PC-3 (cell line): ENCODE measurements at regions not wholly inside any gene's neighbourhood (a gene's known extent, or its start where the extent isn't known, plus 50 kb on each side); places are given as distances from the start of the nearest gene placed in this dataset.
A peak's percentile ranks its signal among the peaks of the same experiment; 100 is the strongest.

Experiments
- ATAC-seq: fragments of 200-7000 bp; cut with Tn5 transposase; 2 replicates; pipeline ENCODE4 v1.9.1; 2020; ENCODE audit warnings: mild to moderate bottlenecking, moderate library complexity
- BruUV-seq: library from RNA; stranded (reverse); fragments of 400-500 nt; replicated peaks from 2 replicates; lab custom pipeline; 2021; lab: Mats Ljungman, UMichigan
- CTCF ChIA-PET: fragments of 300-600 bp; sonication (Branson Sonifier 250); formaldehyde crosslinking; loops from one replicate; lab custom pipeline; 2022; ENCODE audit warnings: antibody characterized with exemption; lab: Charles Lee
- POLR2A ChIA-PET: fragments of 300-600 bp; sonication (Branson Sonifier 250); formaldehyde crosslinking; loops from one replicate; lab custom pipeline; 2022; ENCODE audit warnings: antibody characterized with exemption; ENCODE audit not compliant: unreplicated experiment; lab: Charles Lee
- DNase-seq: peaks from one replicate; pipeline ENCODE4 v3.0.0-alpha.2; 2015
- H2AFZ ChIP-seq: fragments of 300-600 bp; sonication (generic); 2 replicates; pipeline ENCODE4 v1.6.0; 2016; ENCODE audit warnings: antibody characterized with exemption, low read length
- H3F3A ChIP-seq: fragments of 300-600 bp; sonication (generic); one replicate; pipeline ENCODE4 v1.6.0; 2017; ENCODE audit warnings: antibody characterized with exemption, low read length, control low read depth, mild to moderate bottlenecking; ENCODE audit not compliant: unreplicated experiment
- H3K27ac ChIP-seq: fragments of 300-600 bp; sonication (generic); 2 replicates; pipeline ENCODE4 v1.5.1; 2016; ENCODE audit warnings: mild to moderate bottlenecking, low read length
- H3K27me3 ChIP-seq: fragments of 300-600 bp; sonication (generic); 2 replicates; pipeline ENCODE4 v1.6.1; 2016; ENCODE audit warnings: low read length, mixed read lengths
- H3K36me3 ChIP-seq: fragments of 300-600 bp; sonication (generic); 2 replicates; pipeline ENCODE4 v1.6.1; 2016; ENCODE audit warnings: low read depth, mixed run types, low read length, mixed read lengths
- H3K4me1 ChIP-seq: fragments of 300-600 bp; sonication (generic); 2 replicates; pipeline ENCODE4 v1.5.1; 2016; ENCODE audit warnings: low read length; ENCODE audit not compliant: insufficient read depth
- H3K4me2 ChIP-seq: fragments of 300-600 bp; sonication (generic); 2 replicates; pipeline ENCODE4 v1.6.0; 2016; ENCODE audit warnings: low read length
- H3K4me3 ChIP-seq: fragments of 300-600 bp; sonication (generic); 2 replicates; pipeline ENCODE4 v1.5.1; 2016; ENCODE audit warnings: mild to moderate bottlenecking, low read length, mixed read lengths
- H3K79me2 ChIP-seq: fragments of 300-600 bp; sonication (generic); 2 replicates; pipeline ENCODE4 v1.6.1; 2017; ENCODE audit warnings: low read length, mixed read lengths
- H3K9ac ChIP-seq: fragments of 300-600 bp; sonication (generic); 2 replicates; pipeline ENCODE4 v1.6.0; 2016; ENCODE audit warnings: mild to moderate bottlenecking, low read length
- H3K9me2 ChIP-seq: fragments of 300-600 bp; sonication (generic); replicated peaks from 2 replicates; pipeline ENCODE4 v1.6.1; 2016; ENCODE audit warnings: mixed run types, low read length, mixed read lengths
- H3K9me3 ChIP-seq: fragments of 300-600 bp; sonication (generic); 2 replicates; pipeline ENCODE4 v1.6.1; 2016; ENCODE audit warnings: low read length, mixed read lengths
- H4K20me1 ChIP-seq: fragments of 300-600 bp; sonication (generic); 2 replicates; pipeline ENCODE4 v1.6.1; 2016; ENCODE audit warnings: low read length, mixed read lengths
- EZH2 ChIP-seq: fragments of 300-600 bp; sonication (generic); IDR thresholded peaks from one replicate; pipeline ENCODE4 v1.6.1; 2017; ENCODE audit warnings: antibody characterized with exemption, mild to moderate bottlenecking, low read length; ENCODE audit not compliant: unreplicated experiment
- EZH2phosphoT487 ChIP-seq: fragments of 300-600 bp; sonication (generic); IDR thresholded peaks from 2 replicates; pipeline ENCODE4 v1.6.1; 2018; ENCODE audit warnings: mild to moderate bottlenecking, antibody characterized with exemption, low read length, borderline replicate concordance
- intact Hi-C: fragments of 100-400 bp; cut with micrococcal nuclease; formaldehyde crosslinking; loops from 2 replicates; pipeline ENCODE4 v1.9.0; 2023
- TF ChIP-seq, protein P1 (sequence below): fragments of 300-600 bp; sonication (generic); conservative IDR thresholded peaks from 2 replicates; pipeline ENCODE4 v1.5.1; 2017; ENCODE audit warnings: antibody characterized with exemption, low read depth, mild to moderate bottlenecking, low read length

DNA sequence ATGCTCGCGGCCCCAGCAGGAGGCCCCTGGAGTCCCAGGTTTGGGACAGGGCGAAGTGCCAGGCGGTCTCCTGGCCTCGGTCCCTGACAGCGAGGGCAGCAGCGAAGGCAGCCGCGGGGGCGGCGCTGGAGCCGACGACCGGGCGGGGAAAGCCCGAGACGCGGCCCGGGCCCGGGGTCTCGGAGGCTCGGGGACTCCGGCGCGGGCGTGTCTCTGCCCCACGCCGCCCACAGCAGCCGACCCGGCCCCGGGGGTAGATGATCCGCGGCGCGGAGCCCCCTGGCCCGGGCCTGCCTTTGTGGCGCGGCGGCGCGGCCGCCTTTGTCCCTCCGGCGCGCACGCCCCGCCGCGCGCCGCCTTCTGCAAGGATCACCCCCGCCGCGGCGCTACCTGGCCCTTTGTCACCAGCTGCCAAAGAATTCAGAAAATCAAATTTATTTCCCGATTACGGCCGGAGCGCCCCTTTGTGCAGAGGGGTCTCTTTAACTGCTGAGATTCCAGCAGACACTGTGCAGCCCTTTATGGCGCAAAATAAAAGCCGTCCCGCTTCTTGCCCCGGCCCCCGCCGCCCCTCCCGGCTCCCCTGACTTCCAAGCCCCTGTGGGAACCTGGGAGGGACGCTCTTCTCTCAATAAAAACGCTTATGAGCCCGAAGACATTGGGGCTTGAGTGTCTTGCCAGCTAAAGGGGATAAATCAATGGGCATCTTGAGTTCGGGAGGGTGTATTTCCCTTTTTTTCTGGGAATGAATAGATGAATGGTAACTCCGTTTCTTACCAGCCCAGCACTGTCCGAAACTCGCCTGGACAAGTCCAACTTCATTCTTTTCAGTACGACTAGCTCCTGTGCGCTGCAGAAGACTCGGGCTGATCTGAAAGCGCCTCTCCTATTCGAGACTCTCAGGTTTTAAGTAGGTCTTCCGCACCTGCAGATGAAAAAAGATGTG is 68.4 kb downstream of the HES1 start:
- H3K9me3 ChIP-seq, result no peaks in the 10 kb centered on the region
- peak overlapping the region; percentile 35 for H3K9ac ChIP-seq
- H3K4me3 ChIP-seq, result peak overlapping the region; percentile 70
- H3K4me1 ChIP-seq, result peaks cover 7% of the 10 kb centered on the region
- ATAC-seq (peak; percentile 54), DNase-seq (peak; percentile 18)
- peak overlapping the region; percentile 95 for H3K4me2 ChIP-seq
- no peaks in the 10 kb centered on the region for H3K9me2 ChIP-seq
- no peaks in the 10 kb centered on the region for H3F3A ChIP-seq
- H3K27me3 ChIP-seq, result no peaks in the 10 kb centered on the region
- H2AFZ ChIP-seq, result peak overlapping the region; percentile 99
- intact Hi-C loops, result no loop called here
- no peak overlapping the region for H3K27ac ChIP-seq
- POLR2A ChIA-PET, result no interaction called here
- no peaks in the 10 kb centered on the region for H3K36me3 ChIP-seq
- CTCF ChIA-PET, result no interaction called here
- no peaks in the 10 kb centered on the region for H3K79me2 ChIP-seq
- TF ChIP-seq, protein P1, sequence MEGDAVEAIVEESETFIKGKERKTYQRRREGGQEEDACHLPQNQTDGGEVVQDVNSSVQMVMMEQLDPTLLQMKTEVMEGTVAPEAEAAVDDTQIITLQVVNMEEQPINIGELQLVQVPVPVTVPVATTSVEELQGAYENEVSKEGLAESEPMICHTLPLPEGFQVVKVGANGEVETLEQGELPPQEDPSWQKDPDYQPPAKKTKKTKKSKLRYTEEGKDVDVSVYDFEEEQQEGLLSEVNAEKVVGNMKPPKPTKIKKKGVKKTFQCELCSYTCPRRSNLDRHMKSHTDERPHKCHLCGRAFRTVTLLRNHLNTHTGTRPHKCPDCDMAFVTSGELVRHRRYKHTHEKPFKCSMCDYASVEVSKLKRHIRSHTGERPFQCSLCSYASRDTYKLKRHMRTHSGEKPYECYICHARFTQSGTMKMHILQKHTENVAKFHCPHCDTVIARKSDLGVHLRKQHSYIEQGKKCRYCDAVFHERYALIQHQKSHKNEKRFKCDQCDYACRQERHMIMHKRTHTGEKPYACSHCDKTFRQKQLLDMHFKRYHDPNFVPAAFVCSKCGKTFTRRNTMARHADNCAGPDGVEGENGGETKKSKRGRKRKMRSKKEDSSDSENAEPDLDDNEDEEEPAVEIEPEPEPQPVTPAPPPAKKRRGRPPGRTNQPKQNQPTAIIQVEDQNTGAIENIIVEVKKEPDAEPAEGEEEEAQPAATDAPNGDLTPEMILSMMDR, result no peak
- no peak for TF ChIP-seq EZH2
- no peaks in the 10 kb centered on the region for H4K20me1 ChIP-seq
- no TSS peak for BruUV-seq

GRCh38 chr3:194205675-194206133 is 69.8 kb downstream of the HES1 start:
- H3K4me1 ChIP-seq, result peaks cover 7% of the 10 kb centered on the region
- ChIA-PET POLR2A (no interaction called here), CTCF (no interaction called here)
- peak overlapping the region; percentile 81 for H2AFZ ChIP-seq
- H3K4me3 ChIP-seq, result no peak overlapping the region
- no peak overlapping the region; the same call in 1 of the 2 replicates for H3K4me2 ChIP-seq
- ATAC-seq (no peak), DNase-seq (peak; percentile 57)
- intact Hi-C loops, result no loop called here
- no peak for TF ChIP-seq EZH2phosphoT487
- TF ChIP-seq EZH2, result no peak
- TF ChIP-seq, protein P1, result no peak
- no peaks in the 10 kb centered on the region for H3K27me3 ChIP-seq
- no peaks in the 10 kb centered on the region for H3F3A ChIP-seq
- no peaks in the 10 kb centered on the region for H4K20me1 ChIP-seq
- H3K36me3 ChIP-seq, result no peaks in the 10 kb centered on the region
- H3K9me2 ChIP-seq, result no peaks in the 10 kb centered on the region
- H3K9me3 ChIP-seq, result no peaks in the 10 kb centered on the region
- no TSS peak for BruUV-seq
- H3K27ac ChIP-seq, result no peak overlapping the region
- no peaks in the 10 kb centered on the region for H3K79me2 ChIP-seq
- H3K9ac ChIP-seq, result no peak overlapping the region

- no peak for DNase-seq
- H3K4me2 ChIP-seq, result no peak overlapping the region; the same call in 1 of the 2 replicates
- POLR2A ChIA-PET, result no interaction called here
Measured at GRCh38 chr3:194206320-194206719, 70.4 kb downstream of the HES1 start.

More at GRCh38 chr3:194206320-194206719, 70.4 kb downstream of the HES1 start:
- Histone ChIP-seq H2AFZ (peak overlapping the region; percentile 81), H3K4me3 (no peak overlapping the region), H3K27me3 (no peaks in the 10 kb centered on the region), H3K9me2 (no peaks in the 10 kb centered on the region), H3F3A (no peaks in the 10 kb centered on the region), H3K4me1 (peaks cover 7% of the 10 kb centered on the region), H3K36me3 (no peaks in the 10 kb centered on the region), H3K9ac (no peak overlapping the region), H3K79me2 (no peaks in the 10 kb centered on the region), H4K20me1 (no peaks in the 10 kb centered on the region), H3K27ac (no peak overlapping the region), H3K9me3 (no peaks in the 10 kb centered on the region)
- intact Hi-C loops, result no loop called here
- TF ChIP-seq EZH2 (no peak), EZH2phosphoT487 (no peak)
- TF ChIP-seq, protein P1, result no peak
- BruUV-seq, result no TSS peak
- CTCF ChIA-PET, result no interaction called here
- ATAC-seq, result no peak
